OCI-LY1 (cell line): ENCODE measurements at regions not wholly inside any gene's neighbourhood (a gene's known extent, or its start where the extent isn't known, plus 50 kb on each side); places are given as distances from the start of the nearest gene placed in this dataset.

ENCODE experiments used
- CTCF ChIP-seq: fragments of 200-600 bp; sonication (generic), shearing (Covaris generic); IDR thresholded peaks from 2 replicates; pipeline ENCODE4 v1.5.1; 2017; ENCODE audit warnings: mild to moderate bottlenecking, antibody characterized with exemption, low read length, moderate library complexity, mixed read lengths
- EZH2 ChIP-seq: fragments of 200-600 bp; sonication (generic), shearing (Covaris generic); IDR thresholded peaks from 2 replicates; pipeline ENCODE4 v1.8.0; 2017; ENCODE audit warnings: borderline replicate concordance, mixed run types, mild to moderate bottlenecking, antibody characterized with exemption, low read length, moderate library complexity, mixed read lengths

GRCh38 chr20:48007351-48007750 lies 222.1 kb upstream of the SULF2 start:
- TF ChIP-seq CTCF (no peak), EZH2 (no peak)
